Spleen (tissue), 11 donors: ENCODE measurements at regions not wholly inside any gene's neighbourhood (a gene's known extent, or its start where the extent isn't known, plus 50 kb on each side); places are given as distances from the start of the nearest gene placed in this dataset.
"Not testable (repeated sequence)": the region's sequence is repeated elsewhere in the genome, so short reads cannot be mapped to it uniquely, and the experiment has no call there.

ENCODE experiments used
- DNase-seq: peaks from one replicate; pipeline ENCODE4 v3.0.0-alpha.2; 2020
- H3K27ac ChIP-seq, 8 donors: fragments of 200-600 bp; sonication (generic) in 7 of 8; 1 replicate in 4 of 8; 2 replicates in 4 of 8; pipeline versions ENCODE4 v1.5.0 to v1.8.0; 2016 to 2021; ENCODE audit warnings: inconsistent platforms in 4 of 8, mild to moderate bottlenecking in 4 of 8, moderate library complexity in 1 of 8
- H3K27me3 ChIP-seq, 7 donors: fragments of 200-600 bp; sonication (generic) in 6 of 7; replicated peaks in 1 of 7; 1 replicate in 4 of 7; 2 replicates in 3 of 7; pipeline versions ENCODE4 v1.5.0 to v1.8.0; 2016 to 2021; ENCODE audit warnings: inconsistent platforms in 3 of 7, mild to moderate bottlenecking in 1 of 7
- H3K36me3 ChIP-seq, 6 donors: fragments of 200-600 bp; sonication (generic) in 5 of 6; 1 replicate in 4 of 6; 2 replicates in 2 of 6; pipeline versions ENCODE4 v1.5.0 to v1.8.0; 2016 to 2021; ENCODE audit warnings: inconsistent platforms in 2 of 6
- H3K4me1 ChIP-seq, 6 donors: fragments of 200-600 bp; sonication (generic) in 5 of 6; 1 replicate in 3 of 6; 2 replicates in 3 of 6; pipeline versions ENCODE4 v1.5.0 to v1.8.0; 2016 to 2021; ENCODE audit warnings: inconsistent platforms in 3 of 6
- H3K4me3 ChIP-seq, 8 donors: fragments of 200-600 bp; sonication (generic) in 7 of 8; 1 replicate in 4 of 8; 2 replicates in 4 of 8; pipeline versions ENCODE4 v1.5.0 to v1.8.0; 2016 to 2021; ENCODE audit warnings: inconsistent platforms in 4 of 8, mild to moderate bottlenecking in 4 of 8, moderate library complexity in 2 of 8
- H3K9me3 ChIP-seq, 8 donors: fragments of 200-600 bp; sonication (generic) in 7 of 8; 1 replicate in 4 of 8; 2 replicates in 4 of 8; pipeline versions ENCODE4 v1.5.0 to v1.8.0; 2016 to 2021; ENCODE audit warnings: inconsistent platforms in 4 of 8
- POLR2A ChIP-seq, 3 donors: fragments of 450-650 bp; IDR thresholded peaks; one replicate each; pipeline ENCODE4 v1.5.1; 2017; ENCODE audit warnings: antibody characterized with exemption in 3 of 3, mild to moderate bottlenecking in 1 of 3
- POLR2AphosphoS5 ChIP-seq, 3 donors: sonication (generic); formaldehyde crosslinking; IDR thresholded peaks; one replicate each; pipeline ENCODE4 v1.5.1; 2017; ENCODE audit warnings: antibody characterized with exemption in 3 of 3
- WGBS, 5 donors: extraction: QIAGEN DNeasy Blood & Tissue Kit in 3 of 5; methylation state at CpG; one replicate each; pipeline versions ENCODE4 v1.1.5 to v1.1.7; 2013 to 2018; 5-methylcytosine and 5-hydroxymethylcytosine counted together
- intact Hi-C: fragments of 100-400 bp; cut with DNase I; formaldehyde crosslinking; loops from one replicate; pipeline ENCODE4 v1.15.0; 2023; ENCODE audit warnings: low total_unique reads
- TF ChIP-seq, protein P1 (sequence below), 11 experiments: fragments of 200-600 bp in 7 of 11; fragments of 450-650 bp in 4 of 11; sonication (generic) in 4 of 11; IDR thresholded peaks in 8 of 11; conservative IDR thresholded peaks in 3 of 11; 1 replicate in 7 of 11; 2 replicates in 4 of 11; pipeline versions ENCODE4 v1.4.0 to v1.8.0; 2016 to 2021; ENCODE audit warnings: antibody characterized with exemption in 11 of 11, inconsistent platforms in 4 of 11, mild to moderate bottlenecking in 1 of 11
- donor health status: healthy with polysubstance abuse.
- donor health status: DM: no; HTN: no; CAD: no; lungs with moderate emphysema.
- donor health status: DM: no; HTN: no; CAD: no.
- donor health status: Bipolar disorder and iron deficiency.
- donor health status: healthy.
- donor health status: DM: no; HTN: no; CAD: no.
- donor health status: DM: yes; HTN: yes; CAD: no.

DNA sequence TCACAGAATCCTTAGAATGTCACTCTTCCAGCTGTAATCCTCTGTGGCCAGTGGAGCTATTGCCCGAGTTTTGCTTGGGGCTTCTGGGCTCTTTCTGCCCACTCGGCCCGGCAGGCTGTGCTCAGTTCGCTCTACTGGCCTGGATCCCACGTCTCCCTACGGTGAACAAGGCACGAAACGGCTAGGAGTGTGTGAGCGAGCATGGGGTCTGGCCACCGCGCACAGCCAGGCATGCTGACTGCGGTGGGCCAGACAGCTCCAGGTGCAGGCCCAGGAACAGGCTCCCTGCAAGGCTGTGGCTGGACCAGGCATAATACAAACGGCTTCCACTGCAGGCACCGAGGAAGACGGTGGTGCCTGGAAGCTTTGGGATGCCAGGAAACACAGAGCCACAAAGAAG lies 2035.5 kb upstream of the ACO1 start:
- Histone ChIP-seq H3K27me3 (no peaks in the 10 kb centered on the region), H3K4me1 (no peaks in the 10 kb centered on the region), H3K27ac (no peak overlapping the region), H3K9me3 (peaks cover 0 to 29% (median 9%) of the 10 kb centered on the region in 8 donors), H3K4me3 (no peak overlapping the region), H3K36me3 (no peaks in the 10 kb centered on the region)
- TF ChIP-seq POLR2A (IDR thresholded peaks at IDR 0.05): no peak
- TF ChIP-seq, protein P1, sequence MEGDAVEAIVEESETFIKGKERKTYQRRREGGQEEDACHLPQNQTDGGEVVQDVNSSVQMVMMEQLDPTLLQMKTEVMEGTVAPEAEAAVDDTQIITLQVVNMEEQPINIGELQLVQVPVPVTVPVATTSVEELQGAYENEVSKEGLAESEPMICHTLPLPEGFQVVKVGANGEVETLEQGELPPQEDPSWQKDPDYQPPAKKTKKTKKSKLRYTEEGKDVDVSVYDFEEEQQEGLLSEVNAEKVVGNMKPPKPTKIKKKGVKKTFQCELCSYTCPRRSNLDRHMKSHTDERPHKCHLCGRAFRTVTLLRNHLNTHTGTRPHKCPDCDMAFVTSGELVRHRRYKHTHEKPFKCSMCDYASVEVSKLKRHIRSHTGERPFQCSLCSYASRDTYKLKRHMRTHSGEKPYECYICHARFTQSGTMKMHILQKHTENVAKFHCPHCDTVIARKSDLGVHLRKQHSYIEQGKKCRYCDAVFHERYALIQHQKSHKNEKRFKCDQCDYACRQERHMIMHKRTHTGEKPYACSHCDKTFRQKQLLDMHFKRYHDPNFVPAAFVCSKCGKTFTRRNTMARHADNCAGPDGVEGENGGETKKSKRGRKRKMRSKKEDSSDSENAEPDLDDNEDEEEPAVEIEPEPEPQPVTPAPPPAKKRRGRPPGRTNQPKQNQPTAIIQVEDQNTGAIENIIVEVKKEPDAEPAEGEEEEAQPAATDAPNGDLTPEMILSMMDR (IDR thresholded peaks at IDR 0.05 in 8 of 11, conservative IDR thresholded peaks at IDR 0.05 in 3 of 11): no peak
- no peak for TF ChIP-seq POLR2AphosphoS5 (IDR thresholded peaks at IDR 0.05)
- 89 to 94% (median 92%) methylated on average over 12 to 15 of the region's 15 CpGs for WGBS, 5 donors
- intact Hi-C loops: no loop called here
- peak; percentile 63 for DNase-seq

DNA sequence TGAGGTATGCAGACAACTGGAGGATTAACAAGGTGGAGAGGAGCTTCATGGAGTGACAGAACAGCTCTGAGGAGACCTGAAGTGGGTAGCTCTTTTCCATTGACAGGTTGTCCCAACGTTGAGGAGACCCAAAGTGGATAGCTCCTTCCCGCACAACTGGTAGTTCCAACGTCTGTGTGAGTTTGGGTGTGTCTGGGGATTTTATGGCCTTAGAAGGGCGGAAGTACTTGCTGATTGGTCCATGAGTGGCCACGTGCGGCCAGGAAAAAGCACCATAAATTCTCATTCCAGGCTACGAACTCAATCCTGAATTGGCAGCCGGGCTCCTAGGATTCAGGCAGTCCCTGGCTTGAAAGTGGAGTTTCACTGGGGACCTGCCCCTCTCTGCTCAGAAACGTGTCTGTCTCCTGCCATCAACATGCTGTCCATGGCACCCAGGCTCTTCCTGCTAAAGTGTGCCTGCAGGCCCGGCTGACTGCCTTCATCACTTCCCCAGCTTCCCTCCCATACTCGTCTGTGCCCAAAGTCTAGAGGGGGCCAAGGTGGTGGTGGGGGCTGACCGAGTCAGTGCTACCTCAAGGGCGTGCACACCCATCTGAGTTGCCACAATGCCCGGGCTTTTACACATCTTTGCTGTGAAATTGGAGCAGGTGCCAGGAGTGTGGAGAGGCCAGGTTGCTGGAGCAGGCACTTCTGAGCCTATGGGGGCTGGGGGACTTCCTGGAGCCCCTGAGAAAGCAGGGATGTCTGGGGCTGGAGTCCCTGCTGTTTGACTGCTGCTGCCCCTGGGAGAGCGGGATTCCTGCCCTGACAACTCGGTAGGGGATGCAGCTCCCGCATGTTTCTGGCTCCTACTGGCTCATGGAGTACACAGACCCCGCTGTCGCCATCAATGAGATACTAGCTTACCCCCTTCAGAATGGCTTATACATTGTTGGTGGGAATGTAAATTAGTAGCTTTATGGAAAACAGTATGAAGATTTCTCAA lies 2034.6 kb upstream of the ACO1 start:
- H3K9me3 ChIP-seq: peaks cover 0 to 29% (median 9%) of the 10 kb centered on the region in 8 donors
- H3K4me1 ChIP-seq: no peaks in the 10 kb centered on the region
- H3K36me3 ChIP-seq: no peaks in the 10 kb centered on the region
- TF ChIP-seq, protein P1 (IDR thresholded peaks at IDR 0.05 in 8 of 11, conservative IDR thresholded peaks at IDR 0.05 in 3 of 11): no peak
- TF ChIP-seq POLR2AphosphoS5 (IDR thresholded peaks at IDR 0.05) (no peak), POLR2A (IDR thresholded peaks at IDR 0.05) (no peak)
- H3K4me3 ChIP-seq: no peak overlapping the region
- 85 to 94% (median 87%) methylated on average over 15 to 19 of the region's 19 CpGs for WGBS, 5 donors
- intact Hi-C loops: no loop called here
- H3K27me3 ChIP-seq: no peaks in the 10 kb centered on the region
- peak; percentile 51 for DNase-seq
- H3K27ac ChIP-seq: no peak overlapping the region

DNA sequence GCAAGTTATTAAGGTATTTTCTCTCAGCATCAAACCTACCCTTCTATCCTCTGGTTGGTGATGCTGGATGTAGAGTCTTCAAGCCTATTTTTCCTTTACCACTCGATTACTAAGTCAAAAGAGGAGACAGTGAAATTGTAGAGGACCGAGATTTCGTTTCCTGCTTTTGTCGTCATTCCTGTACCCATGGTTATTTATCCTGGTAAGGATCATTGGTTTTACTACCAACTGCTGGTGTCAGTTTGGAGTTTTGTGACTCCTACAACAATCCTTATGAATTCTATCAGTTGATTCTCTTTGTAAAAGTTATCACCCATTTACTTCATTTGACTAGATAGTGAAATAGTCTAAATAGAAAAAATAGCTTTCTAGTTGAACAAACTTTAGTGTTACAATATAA lies 2028.2 kb upstream of the ACO1 start:
- DNase-seq: no peak
- H3K36me3 ChIP-seq: no peaks in the 10 kb centered on the region
- no peak overlapping the region for H3K27ac ChIP-seq
- WGBS, 5 donors: 79 to 87% (median 82%) methylated on average over 4 of the region's 4 CpGs
- intact Hi-C loops: no loop called here
- no peaks in the 10 kb centered on the region for H3K27me3 ChIP-seq
- no peak overlapping the region for H3K4me3 ChIP-seq
- H3K9me3 ChIP-seq: no peaks in the 10 kb centered on the region
- no peak for TF ChIP-seq POLR2A (IDR thresholded peaks at IDR 0.05)
- TF ChIP-seq, protein P1 (IDR thresholded peaks at IDR 0.05 in 8 of 11, conservative IDR thresholded peaks at IDR 0.05 in 3 of 11): no peak
- TF ChIP-seq POLR2AphosphoS5 (IDR thresholded peaks at IDR 0.05): no peak
- no peaks in the 10 kb centered on the region for H3K4me1 ChIP-seq

DNA sequence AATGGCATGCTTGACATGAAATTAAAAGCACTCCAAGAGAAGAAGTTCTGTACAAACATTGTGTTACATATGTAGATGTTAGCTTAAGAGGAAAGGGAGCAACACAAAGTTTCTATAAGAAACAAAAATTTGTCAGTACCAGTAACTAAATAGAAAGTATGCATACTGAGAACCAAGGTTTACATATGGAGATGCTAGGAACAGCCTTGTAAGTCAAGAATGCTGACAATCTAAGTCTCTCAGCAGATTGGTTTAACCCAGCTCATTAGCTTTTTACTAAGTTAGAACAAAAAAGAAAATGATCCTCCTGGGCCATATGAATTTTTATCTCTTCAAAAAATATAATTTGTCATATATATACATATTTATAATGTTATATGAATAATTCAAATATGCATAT lies 2022.1 kb upstream of the ACO1 start:
- H3K36me3 ChIP-seq: no peaks in the 10 kb centered on the region
- no peak overlapping the region for H3K4me3 ChIP-seq
- no peak overlapping the region for H3K27ac ChIP-seq
- no peak for DNase-seq
- no peaks in the 10 kb centered on the region for H3K4me1 ChIP-seq
- H3K9me3 ChIP-seq: no peaks in the 10 kb centered on the region
- intact Hi-C loops: no loop called here
- H3K27me3 ChIP-seq: no peaks in the 10 kb centered on the region
- TF ChIP-seq POLR2A (IDR thresholded peaks at IDR 0.05) (no peak), POLR2AphosphoS5 (IDR thresholded peaks at IDR 0.05) (no peak)
- TF ChIP-seq, protein P1 (IDR thresholded peaks at IDR 0.05 in 8 of 11, conservative IDR thresholded peaks at IDR 0.05 in 3 of 11): no peak

DNA sequence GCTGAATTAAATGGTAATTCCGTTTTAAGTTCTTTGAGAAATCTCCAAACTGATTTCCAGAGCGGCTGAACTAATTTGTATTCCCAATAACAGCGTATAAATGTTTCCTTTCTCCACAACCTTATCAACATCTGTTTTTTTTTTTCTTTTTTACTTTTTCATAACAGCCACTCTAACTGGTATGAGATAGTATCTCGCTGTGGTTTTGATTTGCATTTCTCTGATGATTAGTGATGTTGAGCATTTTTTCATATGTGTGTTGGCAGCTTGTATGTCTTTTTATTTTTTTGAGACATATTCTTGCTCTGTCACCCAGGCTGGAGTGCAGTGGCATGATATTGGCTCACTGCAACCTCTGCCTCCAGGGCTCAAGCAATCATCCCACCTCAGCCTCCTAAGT lies 2018.3 kb upstream of the ACO1 start:
- intact Hi-C loops, H3K36me3 ChIP-seq, H3K4me1 ChIP-seq, H3K9me3 ChIP-seq, H3K4me3 ChIP-seq, H3K27me3 ChIP-seq, H3K27ac ChIP-seq, DNase-seq: not testable (repeated sequence)
- 83 to 95% (median 89%) methylated on average over 4 of the region's 4 CpGs for WGBS, 5 donors
